Stomach (tissue), 4 donors: ENCODE measurements at regions not wholly inside any gene's neighbourhood (a gene's known extent, or its start where the extent isn't known, plus 50 kb on each side); places are given as distances from the start of the nearest gene placed in this dataset.

Experiments used
- POLR2A ChIP-seq, 4 donors: fragments of 450-650 bp; IDR thresholded peaks; one replicate each; pipeline ENCODE4 v1.6.1; 2016; ENCODE audit warnings: antibody characterized with exemption in 4 of 4, control low read depth in 2 of 4, mild to moderate bottlenecking in 1 of 4, moderate library complexity in 1 of 4
- POLR2AphosphoS5 ChIP-seq, 3 donors: sonication (generic); formaldehyde crosslinking; IDR thresholded peaks; one replicate each; pipeline ENCODE4 v1.6.1; 2016; ENCODE audit warnings: antibody characterized with exemption in 3 of 3
- TF ChIP-seq, protein P1 (sequence below), 7 experiments: fragments of 450-650 bp in 4 of 7; fragments of 200-600 bp in 3 of 7; sonication (generic) in 3 of 7; IDR thresholded peaks; one replicate each; pipeline ENCODE4 v1.5.1; 2016 to 2019; ENCODE audit warnings: antibody characterized with exemption in 7 of 7, control low read depth in 2 of 7, mild to moderate bottlenecking in 1 of 7

DNA sequence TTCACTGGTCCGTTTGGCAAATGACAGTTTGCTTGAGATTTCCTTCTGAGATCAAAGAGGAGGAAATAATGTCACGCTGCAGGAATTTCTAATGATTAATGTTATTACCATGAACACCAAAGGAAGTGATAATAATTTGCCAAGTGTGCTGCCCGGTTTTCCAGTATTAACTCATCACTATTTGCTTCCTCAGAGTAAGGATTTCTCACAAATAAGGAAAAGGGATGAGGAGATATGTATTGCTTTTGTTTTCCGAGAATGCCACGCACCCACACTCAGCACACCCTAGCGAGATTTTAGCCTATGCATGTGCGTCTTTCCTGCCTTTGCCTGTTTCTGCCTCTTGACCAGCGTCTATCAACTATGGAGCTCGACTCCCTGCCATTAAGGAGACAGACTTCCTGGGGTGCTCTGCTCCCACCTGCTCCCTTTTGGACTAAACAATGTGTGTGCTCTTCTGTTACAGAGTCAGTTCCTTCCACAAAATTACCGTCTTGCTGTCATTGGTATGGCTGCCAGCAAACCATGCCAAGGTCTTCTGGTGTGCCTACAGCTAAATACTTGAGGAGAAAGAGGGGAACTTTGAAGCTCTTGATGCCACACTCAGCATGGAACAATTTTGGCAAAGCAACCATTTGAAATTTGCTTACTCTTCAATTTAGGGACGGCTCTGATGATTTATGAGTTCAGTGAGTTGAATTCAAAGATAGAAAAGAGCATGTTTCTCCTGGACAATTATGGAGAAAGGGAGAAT lies 393.1 kb upstream of the ZFP42 start:
- TF ChIP-seq, protein P1, sequence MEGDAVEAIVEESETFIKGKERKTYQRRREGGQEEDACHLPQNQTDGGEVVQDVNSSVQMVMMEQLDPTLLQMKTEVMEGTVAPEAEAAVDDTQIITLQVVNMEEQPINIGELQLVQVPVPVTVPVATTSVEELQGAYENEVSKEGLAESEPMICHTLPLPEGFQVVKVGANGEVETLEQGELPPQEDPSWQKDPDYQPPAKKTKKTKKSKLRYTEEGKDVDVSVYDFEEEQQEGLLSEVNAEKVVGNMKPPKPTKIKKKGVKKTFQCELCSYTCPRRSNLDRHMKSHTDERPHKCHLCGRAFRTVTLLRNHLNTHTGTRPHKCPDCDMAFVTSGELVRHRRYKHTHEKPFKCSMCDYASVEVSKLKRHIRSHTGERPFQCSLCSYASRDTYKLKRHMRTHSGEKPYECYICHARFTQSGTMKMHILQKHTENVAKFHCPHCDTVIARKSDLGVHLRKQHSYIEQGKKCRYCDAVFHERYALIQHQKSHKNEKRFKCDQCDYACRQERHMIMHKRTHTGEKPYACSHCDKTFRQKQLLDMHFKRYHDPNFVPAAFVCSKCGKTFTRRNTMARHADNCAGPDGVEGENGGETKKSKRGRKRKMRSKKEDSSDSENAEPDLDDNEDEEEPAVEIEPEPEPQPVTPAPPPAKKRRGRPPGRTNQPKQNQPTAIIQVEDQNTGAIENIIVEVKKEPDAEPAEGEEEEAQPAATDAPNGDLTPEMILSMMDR (IDR thresholded peaks at IDR 0.05), result no peak
- TF ChIP-seq POLR2A (IDR thresholded peaks at IDR 0.05) (no peak), POLR2AphosphoS5 (IDR thresholded peaks at IDR 0.05) (no peak)
